ENCODE measurements at regions not wholly inside any gene's neighbourhood (a gene's known extent, or its start where the extent isn't known, plus 50 kb on each side); places are given as distances from the start of the nearest gene placed in this dataset.

- FAIRE-seq (no peak), DNase-seq (ENCODE audit: low read depth in 1 of 2, low spot score in 2 of 2) (no peak)
- no peak overlapping the region for H4K8ac ChIP-seq (ENCODE audit: extremely low read depth, insufficient read depth, low read length)
- H3K79me1 ChIP-seq (ENCODE audit: low read depth, low read length): no peaks in the 10 kb centered on the region
- no peak overlapping the region for H3K23ac ChIP-seq (ENCODE audit: insufficient read length)
- no peak overlapping the region for H4K91ac ChIP-seq (replicated peaks; ENCODE audit: insufficient read length, low read length)
- no peak overlapping the region for H3K18ac ChIP-seq (ENCODE audit: extremely low read depth, low read length)
- no peak overlapping the region for H3K14ac ChIP-seq (ENCODE audit: insufficient read length)
- H3K56ac ChIP-seq (replicated peaks; ENCODE audit: insufficient read length, low read depth, low read length): no peak overlapping the region
- H4K20me1 ChIP-seq (replicated peaks in 1 of 2; ENCODE audit: control insufficient read depth in 1 of 2, insufficient read depth in 2 of 2, low read length in 2 of 2): no peaks in the 10 kb centered on the region
- no peaks in the 10 kb centered on the region for H3K27me3 ChIP-seq (replicated peaks in 1 of 4; ENCODE audit: control insufficient read depth in 3 of 4, extremely low read depth in 1 of 4, insufficient read depth in 3 of 4, low read length in 3 of 4)
- no peak overlapping the region for H2AK5ac ChIP-seq (ENCODE audit: low read depth, low read length)
- H4K5ac ChIP-seq (ENCODE audit: insufficient read length, low read depth, low read length): no peak overlapping the region
- no peak overlapping the region for H3K4ac ChIP-seq (replicated peaks; ENCODE audit: insufficient read length, low read depth, low read length)
- H3K36me3 ChIP-seq (ENCODE audit: control insufficient read depth in 2 of 4, insufficient read depth in 4 of 4, low read length in 3 of 4): no peaks in the 10 kb centered on the region
- H3K4me3 ChIP-seq (ENCODE audit: extremely low read depth in 1 of 4, insufficient read depth in 2 of 4, low read depth in 3 of 4, low read length in 4 of 4): no peak overlapping the region
- WGBS, 2 experiments (ENCODE audit: extremely low coverage in 1 of 2, insufficient coverage in 1 of 2, insufficient read length in 1 of 2, insufficient replicate concordance in 2 of 2, low coverage in 1 of 2, low lambda C conversion rate in 2 of 2, missing lambda C conversion rate in 1 of 2): 94% methylated on average over 6 of the region's 6 CpGs; no CpG with 5 or more reads in 1 of the 2 experiments
- H3K9me3 ChIP-seq (ENCODE audit: insufficient read depth in 2 of 2, low read depth in 1 of 2, low read length in 1 of 2): no peaks in the 10 kb centered on the region
- POLR2A ChIA-PET (ENCODE audit: partially characterized antibody): no interaction called here
- no peak overlapping the region for H2BK12ac ChIP-seq (ENCODE audit: low read depth, low read length)
- H2AFZ ChIP-seq (ENCODE audit: low read length): no peak overlapping the region
- no peaks in the 10 kb centered on the region for H3K23me2 ChIP-seq (ENCODE audit: low read depth, low read length)
- H3K79me2 ChIP-seq (ENCODE audit: control insufficient read depth in 1 of 2, insufficient read depth in 2 of 2, low read length in 2 of 2): no peaks in the 10 kb centered on the region
- H2BK20ac ChIP-seq (ENCODE audit: low read length): no peak overlapping the region
- H2BK15ac ChIP-seq (ENCODE audit: low read length): no peak overlapping the region
- no peak for TF ChIP-seq SP4 (IDR thresholded peaks at IDR 0.05; ENCODE audit: low read length)
- TF ChIP-seq CHD2 (IDR thresholded peaks at IDR 0.05; ENCODE audit: low read length): no peak
- no peak for TF ChIP-seq POLR2AphosphoS5 (IDR thresholded peaks at IDR 0.05; ENCODE audit: low read depth, low read length)
- TF ChIP-seq EGR1 (IDR thresholded peaks at IDR 0.05; ENCODE audit: borderline replicate concordance, low read depth, low read length): no peak
- H2BK120ac ChIP-seq (replicated peaks; ENCODE audit: low read depth, low read length): no peak overlapping the region
- no peak overlapping the region for H3K9ac ChIP-seq (replicated peaks in 1 of 4; ENCODE audit: extremely low read depth in 1 of 4, low read depth in 3 of 4, low read length in 3 of 4)
- H2BK5ac ChIP-seq (ENCODE audit: low read depth, low read length): no peak overlapping the region
- H3K4me2 ChIP-seq (ENCODE audit: insufficient read depth in 1 of 2, low read depth in 2 of 2, low read length in 2 of 2): no peak overlapping the region
- CTCF ChIA-PET (ENCODE audit: partially characterized antibody): interaction anchor here (0.8 kb wide), 1 partner anchor 77 kb away, joined by 3 read pairs; no protein-coding TSS in a partner anchor
- no peaks in the 10 kb centered on the region for H3K4me1 ChIP-seq (replicated peaks in 1 of 4; ENCODE audit: control insufficient read depth in 3 of 4, insufficient read depth in 4 of 4, low read length in 3 of 4)
- H3K27ac ChIP-seq (ENCODE audit: low read depth, low read length): no peak overlapping the region
Observed at GRCh38 chr13:68380041-68380973, 1150.2 kb upstream of the PCDH9 start.

Data from H1 (cell line).